Panc1 (cell line): ENCODE measurements at regions not wholly inside any gene's neighbourhood (a gene's known extent, or its start where the extent isn't known, plus 50 kb on each side); places are given as distances from the start of the nearest gene placed in this dataset.

Source experiments
- ATAC-seq: fragments of 200-7000 bp; cut with Tn5 transposase; 2 replicates; pipeline ENCODE4 v1.9.1; 2020; ENCODE audit warnings: mild to moderate bottlenecking, moderate library complexity
- BruUV-seq: library from RNA; stranded (reverse); fragments of 400-500 nt; replicated peaks from 2 replicates; lab custom pipeline; 2021; lab: Mats Ljungman, UMichigan
- CTCF ChIA-PET: fragments of 300-600 bp; sonication (Branson Sonifier 250); formaldehyde crosslinking; loops from one replicate; lab custom pipeline; 2022; ENCODE audit warnings: antibody characterized with exemption; lab: Charles Lee
- POLR2A ChIA-PET: fragments of 300-600 bp; sonication (Branson Sonifier 250); formaldehyde crosslinking; loops from one replicate; lab custom pipeline; 2022; ENCODE audit warnings: antibody characterized with exemption; lab: Charles Lee
- DNase-seq: peaks from one replicate; pipeline ENCODE4 v3.0.0-alpha.2; 2010; ENCODE audit warnings: low read depth, low spot score
- H3K27ac ChIP-seq: 2 replicates; pipeline ENCODE4 v1.5.1; 2011; ENCODE audit warnings: mild to moderate bottlenecking, low read length, inconsistent platforms
- H3K27me3 ChIP-seq: fragments of 200-500 bp; sonication (Bioruptor generic); 2 replicates; pipeline ENCODE4 v1.6.0; 2014; ENCODE audit warnings: low read length, inconsistent platforms; ENCODE audit not compliant: control insufficient read depth, insufficient read depth
- H3K36me3 ChIP-seq: fragments of 200-500 bp; sonication (Bioruptor generic); 2 replicates; pipeline ENCODE4 v1.5.1; 2014; ENCODE audit warnings: inconsistent platforms, mild to moderate bottlenecking, low read length, moderate library complexity; ENCODE audit not compliant: control insufficient read depth, insufficient read depth
- H3K4me1 ChIP-seq: 2 replicates; pipeline ENCODE4 v1.5.1; 2011; ENCODE audit warnings: inconsistent platforms, mild to moderate bottlenecking, low read length, moderate library complexity; ENCODE audit not compliant: control insufficient read depth, insufficient read depth
- H3K4me3 ChIP-seq, 2 experiments: 2 replicates each; pipeline ENCODE4 v1.5.1; 2011 to 2012; ENCODE audit warnings: low read depth in 2 of 2, low read length in 2 of 2, mild to moderate bottlenecking in 2 of 2, inconsistent platforms in 1 of 2, moderate library complexity in 1 of 2
- H3K9me3 ChIP-seq: fragments of 200-500 bp; sonication (Bioruptor generic); 2 replicates; pipeline ENCODE4 v1.5.1; 2014; ENCODE audit warnings: low read depth, mild to moderate bottlenecking, inconsistent platforms, low read length, moderate library complexity; ENCODE audit not compliant: control insufficient read depth, insufficient read depth
- POLR2AphosphoS5 ChIP-seq: IDR thresholded peaks from 2 replicates; pipeline ENCODE4 v1.6.1; 2012; ENCODE audit warnings: mild to moderate bottlenecking, low read depth, low read length, moderate library complexity
- SIN3A ChIP-seq: IDR thresholded peaks from 2 replicates; pipeline ENCODE4 v1.6.1; 2012; ENCODE audit warnings: low read depth, mild to moderate bottlenecking, low read length, moderate library complexity, borderline replicate concordance; ENCODE audit not compliant: insufficient read depth
- TCF7L2 ChIP-seq: IDR thresholded peaks from 2 replicates; pipeline ENCODE4 v1.6.1; 2011; ENCODE audit warnings: mild to moderate bottlenecking, low read depth, low read length, inconsistent platforms
- in situ Hi-C: cut with HindIII; loops from 2 replicates; pipeline ENCODE4 v1.10.0; 2016; ENCODE audit warnings: low sequenced_read_pairs, low pct_unique_long_range_greater_than_20kb
- intact Hi-C: fragments of 100-400 bp; cut with micrococcal nuclease; formaldehyde crosslinking; loops from one replicate; pipeline ENCODE4 v1.10.0; 2022; ENCODE audit not compliant: unreplicated experiment
- TF ChIP-seq, protein P1 (sequence below): fragments of 450-650 bp; IDR thresholded peaks from 2 replicates; pipeline ENCODE4 v1.5.1; 2017; ENCODE audit warnings: mild to moderate bottlenecking
- TF ChIP-seq, protein P2 (sequence below), 2 experiments: IDR thresholded peaks; 2 replicates each; pipeline ENCODE4 v1.6.1; 2011 to 2012; ENCODE audit warnings: low read depth in 2 of 2, control low read depth in 1 of 2, low read length in 1 of 2, mild to moderate bottlenecking in 1 of 2, moderate library complexity in 1 of 2; ENCODE audit not compliant: insufficient read depth in 1 of 2

DNA sequence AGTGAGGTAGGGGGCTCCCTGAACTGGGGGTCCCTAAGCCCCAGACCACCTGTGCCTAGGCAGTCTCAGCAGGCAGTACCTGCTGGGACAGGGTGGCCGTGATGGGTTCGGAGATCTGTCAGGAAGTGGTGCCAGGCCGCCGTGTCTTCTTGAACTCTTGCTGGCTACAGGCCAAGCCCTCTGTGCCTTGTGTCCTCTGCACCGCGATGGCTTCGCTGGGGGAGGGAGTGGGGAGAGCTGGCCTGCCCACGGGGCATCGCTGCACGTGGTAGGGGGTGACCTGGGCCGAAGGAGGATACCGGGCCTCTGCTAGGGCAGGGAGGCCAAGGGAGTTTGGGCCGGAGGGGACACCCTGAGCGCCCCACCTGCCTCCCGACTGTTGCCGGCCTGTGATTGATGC is 96.7 kb upstream of the NKX1-1 start:
- Histone ChIP-seq H3K4me3 (no peak overlapping the region), H3K9me3 (no peaks in the 10 kb centered on the region), H3K27ac (no peak overlapping the region), H3K27me3 (no peaks in the 10 kb centered on the region), H3K36me3 (no peaks in the 10 kb centered on the region), H3K4me1 (no peaks in the 10 kb centered on the region)
- CTCF ChIA-PET: no interaction called here
- in situ Hi-C loops: no loop called here
- intact Hi-C loops: no loop called here
- no TSS peak for BruUV-seq
- TF ChIP-seq, protein P1, sequence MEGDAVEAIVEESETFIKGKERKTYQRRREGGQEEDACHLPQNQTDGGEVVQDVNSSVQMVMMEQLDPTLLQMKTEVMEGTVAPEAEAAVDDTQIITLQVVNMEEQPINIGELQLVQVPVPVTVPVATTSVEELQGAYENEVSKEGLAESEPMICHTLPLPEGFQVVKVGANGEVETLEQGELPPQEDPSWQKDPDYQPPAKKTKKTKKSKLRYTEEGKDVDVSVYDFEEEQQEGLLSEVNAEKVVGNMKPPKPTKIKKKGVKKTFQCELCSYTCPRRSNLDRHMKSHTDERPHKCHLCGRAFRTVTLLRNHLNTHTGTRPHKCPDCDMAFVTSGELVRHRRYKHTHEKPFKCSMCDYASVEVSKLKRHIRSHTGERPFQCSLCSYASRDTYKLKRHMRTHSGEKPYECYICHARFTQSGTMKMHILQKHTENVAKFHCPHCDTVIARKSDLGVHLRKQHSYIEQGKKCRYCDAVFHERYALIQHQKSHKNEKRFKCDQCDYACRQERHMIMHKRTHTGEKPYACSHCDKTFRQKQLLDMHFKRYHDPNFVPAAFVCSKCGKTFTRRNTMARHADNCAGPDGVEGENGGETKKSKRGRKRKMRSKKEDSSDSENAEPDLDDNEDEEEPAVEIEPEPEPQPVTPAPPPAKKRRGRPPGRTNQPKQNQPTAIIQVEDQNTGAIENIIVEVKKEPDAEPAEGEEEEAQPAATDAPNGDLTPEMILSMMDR: no peak
- TF ChIP-seq, protein P2, sequence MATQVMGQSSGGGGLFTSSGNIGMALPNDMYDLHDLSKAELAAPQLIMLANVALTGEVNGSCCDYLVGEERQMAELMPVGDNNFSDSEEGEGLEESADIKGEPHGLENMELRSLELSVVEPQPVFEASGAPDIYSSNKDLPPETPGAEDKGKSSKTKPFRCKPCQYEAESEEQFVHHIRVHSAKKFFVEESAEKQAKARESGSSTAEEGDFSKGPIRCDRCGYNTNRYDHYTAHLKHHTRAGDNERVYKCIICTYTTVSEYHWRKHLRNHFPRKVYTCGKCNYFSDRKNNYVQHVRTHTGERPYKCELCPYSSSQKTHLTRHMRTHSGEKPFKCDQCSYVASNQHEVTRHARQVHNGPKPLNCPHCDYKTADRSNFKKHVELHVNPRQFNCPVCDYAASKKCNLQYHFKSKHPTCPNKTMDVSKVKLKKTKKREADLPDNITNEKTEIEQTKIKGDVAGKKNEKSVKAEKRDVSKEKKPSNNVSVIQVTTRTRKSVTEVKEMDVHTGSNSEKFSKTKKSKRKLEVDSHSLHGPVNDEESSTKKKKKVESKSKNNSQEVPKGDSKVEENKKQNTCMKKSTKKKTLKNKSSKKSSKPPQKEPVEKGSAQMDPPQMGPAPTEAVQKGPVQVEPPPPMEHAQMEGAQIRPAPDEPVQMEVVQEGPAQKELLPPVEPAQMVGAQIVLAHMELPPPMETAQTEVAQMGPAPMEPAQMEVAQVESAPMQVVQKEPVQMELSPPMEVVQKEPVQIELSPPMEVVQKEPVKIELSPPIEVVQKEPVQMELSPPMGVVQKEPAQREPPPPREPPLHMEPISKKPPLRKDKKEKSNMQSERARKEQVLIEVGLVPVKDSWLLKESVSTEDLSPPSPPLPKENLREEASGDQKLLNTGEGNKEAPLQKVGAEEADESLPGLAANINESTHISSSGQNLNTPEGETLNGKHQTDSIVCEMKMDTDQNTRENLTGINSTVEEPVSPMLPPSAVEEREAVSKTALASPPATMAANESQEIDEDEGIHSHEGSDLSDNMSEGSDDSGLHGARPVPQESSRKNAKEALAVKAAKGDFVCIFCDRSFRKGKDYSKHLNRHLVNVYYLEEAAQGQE (IDR thresholded peaks at IDR 0.05; ENCODE audit: insufficient read depth in 1 of 2, low read depth in 2 of 2, low read length in 1 of 2): no peak
- no peak for TF ChIP-seq TCF7L2
- ATAC-seq: no peak
- POLR2A ChIA-PET: no interaction called here
- DNase-seq: no peak

DNA sequence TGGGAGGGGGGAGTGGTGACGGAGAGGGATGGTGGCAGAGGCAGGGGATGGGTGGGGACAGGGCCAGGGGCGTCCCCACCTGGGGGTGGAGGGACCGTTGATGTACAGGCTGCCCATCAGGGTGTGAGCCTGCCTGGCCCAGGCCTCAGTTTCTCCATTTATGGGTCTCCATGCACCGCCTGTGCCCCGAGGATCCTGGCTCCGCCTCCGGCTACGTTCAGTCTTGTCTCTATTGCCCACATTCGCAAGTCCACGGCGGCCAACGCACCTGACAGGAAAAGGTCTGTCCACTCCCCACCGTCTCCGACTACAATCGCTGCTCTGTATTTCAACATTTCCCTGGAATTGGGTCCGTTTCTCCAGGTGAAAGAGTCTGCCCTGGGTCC is 96.3 kb upstream of the NKX1-1 start:
- Histone ChIP-seq H3K27ac (no peak overlapping the region), H3K4me1 (no peaks in the 10 kb centered on the region), H3K36me3 (no peaks in the 10 kb centered on the region), H3K4me3 (no peak overlapping the region), H3K27me3 (no peaks in the 10 kb centered on the region), H3K9me3 (no peaks in the 10 kb centered on the region)
- ChIA-PET POLR2A (no interaction called here), CTCF (no interaction called here)
- in situ Hi-C loops (no loop called here), intact Hi-C loops (no loop called here)
- DNase-seq: no peak
- no peak for ATAC-seq
- TF ChIP-seq SIN3A (no peak), TCF7L2 (no peak), POLR2AphosphoS5 (no peak)
- TF ChIP-seq, protein P1: no peak
- TF ChIP-seq, protein P2 (IDR thresholded peaks at IDR 0.05; ENCODE audit: insufficient read depth in 1 of 2, low read depth in 2 of 2, low read length in 1 of 2): no peak
- no TSS peak for BruUV-seq
